ENCODE measurements at regions not wholly inside any gene's neighbourhood (a gene's known extent, or its start where the extent isn't known, plus 50 kb on each side); places are given as distances from the start of the nearest gene placed in this dataset.

DNA sequence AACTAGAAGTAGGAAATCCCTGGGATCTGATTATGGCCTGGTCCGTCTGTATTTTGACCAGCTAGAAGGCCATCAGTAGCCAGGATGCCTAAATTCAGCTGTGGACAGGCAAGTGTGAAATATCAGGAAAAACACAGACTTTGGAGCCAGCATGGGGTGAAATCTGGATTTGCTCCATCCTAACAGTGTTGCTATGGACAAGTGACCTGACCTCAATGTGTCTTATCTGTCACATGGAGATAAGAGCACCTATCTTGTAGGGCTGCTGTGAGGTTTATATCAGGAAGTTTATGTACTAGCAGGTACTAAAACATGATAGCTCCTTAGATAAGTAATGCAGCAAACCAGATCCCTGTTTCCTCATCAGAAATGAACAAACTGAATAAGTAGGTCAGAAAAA, 460.4 kb downstream of the STK39 start:
- H3K27ac ChIP-seq (ENCODE audit: low read length): no peak overlapping the region
- H3F3A ChIP-seq (ENCODE audit: insufficient read depth, low read length, poor library complexity, severe bottlenecking): no peaks in the 10 kb centered on the region
- no peaks in the 10 kb centered on the region for H3K9me3 ChIP-seq (ENCODE audit: low read length)
- no peaks in the 10 kb centered on the region for H3K36me3 ChIP-seq (ENCODE audit: insufficient read depth, low read length)
- H3K79me2 ChIP-seq (replicated peaks; ENCODE audit: insufficient read depth, low read length): no peaks in the 10 kb centered on the region
- H2AFZ ChIP-seq (ENCODE audit: low read depth, low read length): no peak overlapping the region
- no peak for TF ChIP-seq POLR2AphosphoS5 (IDR thresholded peaks at IDR 0.05)
- no peaks in the 10 kb centered on the region for H3K9me2 ChIP-seq (ENCODE audit: insufficient read depth, low read length)
- no peaks in the 10 kb centered on the region for H4K20me1 ChIP-seq (ENCODE audit: insufficient read depth)
- no peak overlapping the region for H3K4me3 ChIP-seq (ENCODE audit: low read length)
- H3K9ac ChIP-seq (ENCODE audit: low read length): no peak overlapping the region
- H3K4me2 ChIP-seq (ENCODE audit: low read length): no peak overlapping the region
- no peaks in the 10 kb centered on the region for H3K27me3 ChIP-seq (ENCODE audit: insufficient read depth, low read depth, low read length)

DNA sequence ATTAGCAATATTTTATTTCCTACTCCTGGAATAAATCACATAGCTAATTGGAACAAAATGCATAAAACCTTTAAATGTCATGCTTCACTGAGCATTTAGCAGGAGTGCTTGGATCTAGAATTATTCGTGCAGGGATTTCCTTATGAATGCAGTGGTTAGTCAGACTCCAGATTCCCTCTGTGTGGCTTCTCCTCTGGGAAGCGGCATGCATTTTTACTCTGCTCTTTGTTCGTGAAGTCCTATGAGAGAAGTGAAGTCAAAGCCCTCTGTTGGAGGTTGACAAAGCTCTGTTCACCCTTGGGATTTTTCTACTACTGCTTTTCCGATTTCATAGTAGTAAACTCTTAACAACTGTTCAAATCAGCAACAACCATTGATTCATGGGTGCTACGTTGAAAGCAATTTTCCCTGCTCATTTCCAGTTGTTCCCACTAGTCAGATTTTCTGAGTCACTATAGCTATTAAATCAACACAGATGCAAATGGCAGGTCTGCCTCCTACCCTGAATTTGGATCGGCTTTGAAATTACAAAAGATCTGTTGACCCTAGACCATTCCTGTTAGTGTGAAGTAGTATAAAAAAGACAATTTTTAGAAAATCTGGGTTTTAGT, 461.7 kb downstream of the STK39 start:
- no peaks in the 10 kb centered on the region for H3K27me3 ChIP-seq (ENCODE audit: insufficient read depth, low read depth, low read length)
- H3F3A ChIP-seq (ENCODE audit: insufficient read depth, low read length, poor library complexity, severe bottlenecking): no peaks in the 10 kb centered on the region
- H3K9ac ChIP-seq (ENCODE audit: low read length): no peak overlapping the region
- H3K27ac ChIP-seq (ENCODE audit: low read length): no peak overlapping the region
- H3K9me3 ChIP-seq (ENCODE audit: low read length): no peaks in the 10 kb centered on the region
- no peak overlapping the region for H3K4me2 ChIP-seq (ENCODE audit: low read length)
- TF ChIP-seq POLR2AphosphoS5 (IDR thresholded peaks at IDR 0.05) (no peak), EP300 (conservative IDR thresholded peaks at IDR 0.05; ENCODE audit: poor library complexity, severe bottlenecking) (no peak), TAF1 (IDR thresholded peaks at IDR 0.05; ENCODE audit: low read depth) (no peak), RAD21 (conservative IDR thresholded peaks at IDR 0.05) (no peak), MXI1 (conservative IDR thresholded peaks at IDR 0.05; ENCODE audit: poor library complexity, severe bottlenecking) (no peak), SMC3 (conservative IDR thresholded peaks at IDR 0.05; ENCODE audit: poor library complexity) (no peak), EZH2 (IDR thresholded peaks at IDR 0.05; ENCODE audit: borderline replicate concordance, insufficient read depth, low read length, poor library complexity, severe bottlenecking) (no peak)
- TF ChIP-seq, protein P1, sequence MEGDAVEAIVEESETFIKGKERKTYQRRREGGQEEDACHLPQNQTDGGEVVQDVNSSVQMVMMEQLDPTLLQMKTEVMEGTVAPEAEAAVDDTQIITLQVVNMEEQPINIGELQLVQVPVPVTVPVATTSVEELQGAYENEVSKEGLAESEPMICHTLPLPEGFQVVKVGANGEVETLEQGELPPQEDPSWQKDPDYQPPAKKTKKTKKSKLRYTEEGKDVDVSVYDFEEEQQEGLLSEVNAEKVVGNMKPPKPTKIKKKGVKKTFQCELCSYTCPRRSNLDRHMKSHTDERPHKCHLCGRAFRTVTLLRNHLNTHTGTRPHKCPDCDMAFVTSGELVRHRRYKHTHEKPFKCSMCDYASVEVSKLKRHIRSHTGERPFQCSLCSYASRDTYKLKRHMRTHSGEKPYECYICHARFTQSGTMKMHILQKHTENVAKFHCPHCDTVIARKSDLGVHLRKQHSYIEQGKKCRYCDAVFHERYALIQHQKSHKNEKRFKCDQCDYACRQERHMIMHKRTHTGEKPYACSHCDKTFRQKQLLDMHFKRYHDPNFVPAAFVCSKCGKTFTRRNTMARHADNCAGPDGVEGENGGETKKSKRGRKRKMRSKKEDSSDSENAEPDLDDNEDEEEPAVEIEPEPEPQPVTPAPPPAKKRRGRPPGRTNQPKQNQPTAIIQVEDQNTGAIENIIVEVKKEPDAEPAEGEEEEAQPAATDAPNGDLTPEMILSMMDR (IDR thresholded peaks at IDR 0.05; ENCODE audit: poor library complexity, severe bottlenecking): no peak
- TF ChIP-seq, protein P2, sequence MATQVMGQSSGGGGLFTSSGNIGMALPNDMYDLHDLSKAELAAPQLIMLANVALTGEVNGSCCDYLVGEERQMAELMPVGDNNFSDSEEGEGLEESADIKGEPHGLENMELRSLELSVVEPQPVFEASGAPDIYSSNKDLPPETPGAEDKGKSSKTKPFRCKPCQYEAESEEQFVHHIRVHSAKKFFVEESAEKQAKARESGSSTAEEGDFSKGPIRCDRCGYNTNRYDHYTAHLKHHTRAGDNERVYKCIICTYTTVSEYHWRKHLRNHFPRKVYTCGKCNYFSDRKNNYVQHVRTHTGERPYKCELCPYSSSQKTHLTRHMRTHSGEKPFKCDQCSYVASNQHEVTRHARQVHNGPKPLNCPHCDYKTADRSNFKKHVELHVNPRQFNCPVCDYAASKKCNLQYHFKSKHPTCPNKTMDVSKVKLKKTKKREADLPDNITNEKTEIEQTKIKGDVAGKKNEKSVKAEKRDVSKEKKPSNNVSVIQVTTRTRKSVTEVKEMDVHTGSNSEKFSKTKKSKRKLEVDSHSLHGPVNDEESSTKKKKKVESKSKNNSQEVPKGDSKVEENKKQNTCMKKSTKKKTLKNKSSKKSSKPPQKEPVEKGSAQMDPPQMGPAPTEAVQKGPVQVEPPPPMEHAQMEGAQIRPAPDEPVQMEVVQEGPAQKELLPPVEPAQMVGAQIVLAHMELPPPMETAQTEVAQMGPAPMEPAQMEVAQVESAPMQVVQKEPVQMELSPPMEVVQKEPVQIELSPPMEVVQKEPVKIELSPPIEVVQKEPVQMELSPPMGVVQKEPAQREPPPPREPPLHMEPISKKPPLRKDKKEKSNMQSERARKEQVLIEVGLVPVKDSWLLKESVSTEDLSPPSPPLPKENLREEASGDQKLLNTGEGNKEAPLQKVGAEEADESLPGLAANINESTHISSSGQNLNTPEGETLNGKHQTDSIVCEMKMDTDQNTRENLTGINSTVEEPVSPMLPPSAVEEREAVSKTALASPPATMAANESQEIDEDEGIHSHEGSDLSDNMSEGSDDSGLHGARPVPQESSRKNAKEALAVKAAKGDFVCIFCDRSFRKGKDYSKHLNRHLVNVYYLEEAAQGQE (IDR thresholded peaks at IDR 0.05; ENCODE audit: borderline replicate concordance): no peak
- no peaks in the 10 kb centered on the region for H3K9me2 ChIP-seq (ENCODE audit: insufficient read depth, low read length)
- H3K4me3 ChIP-seq (ENCODE audit: low read length): no peak overlapping the region
- no peak overlapping the region for H2AFZ ChIP-seq (ENCODE audit: low read depth, low read length)
- no peaks in the 10 kb centered on the region for H3K79me2 ChIP-seq (replicated peaks; ENCODE audit: insufficient read depth, low read length)
- H4K20me1 ChIP-seq (ENCODE audit: insufficient read depth): no peaks in the 10 kb centered on the region
- H3K36me3 ChIP-seq (ENCODE audit: insufficient read depth, low read length): no peaks in the 10 kb centered on the region

DNA sequence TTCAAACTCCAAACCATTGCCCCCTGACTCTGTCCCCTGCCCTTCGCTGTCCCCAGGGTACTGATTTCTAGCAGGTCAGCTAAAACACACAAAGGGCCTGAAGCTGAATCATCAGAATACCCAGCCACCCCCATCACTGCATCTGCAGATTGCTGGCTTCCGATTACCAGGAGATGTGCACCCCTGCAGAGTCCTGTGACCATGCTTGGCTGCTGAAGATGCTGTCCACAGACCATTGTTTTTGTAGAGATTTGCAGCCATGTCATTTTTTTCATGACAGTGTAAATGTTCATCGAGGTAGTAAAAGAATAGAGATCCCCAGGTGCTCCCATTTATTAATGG, 463.3 kb downstream of the STK39 start:
- H3K4me2 ChIP-seq (ENCODE audit: low read length): no peak overlapping the region
- H3K36me3 ChIP-seq (ENCODE audit: insufficient read depth, low read length): no peaks in the 10 kb centered on the region
- no peak overlapping the region for H3K9ac ChIP-seq (ENCODE audit: low read length)
- no peaks in the 10 kb centered on the region for H3K79me2 ChIP-seq (replicated peaks; ENCODE audit: insufficient read depth, low read length)
- no peaks in the 10 kb centered on the region for H3K27me3 ChIP-seq (ENCODE audit: insufficient read depth, low read depth, low read length)
- no peaks in the 10 kb centered on the region for H3K9me3 ChIP-seq (ENCODE audit: low read length)
- no peak for TF ChIP-seq EP300 (conservative IDR thresholded peaks at IDR 0.05; ENCODE audit: poor library complexity, severe bottlenecking)
- TF ChIP-seq, protein P1 (IDR thresholded peaks at IDR 0.05; ENCODE audit: poor library complexity, severe bottlenecking): no peak
- no peak for TF ChIP-seq TAF1 (IDR thresholded peaks at IDR 0.05; ENCODE audit: low read depth)
- no peak for TF ChIP-seq MXI1 (conservative IDR thresholded peaks at IDR 0.05; ENCODE audit: poor library complexity, severe bottlenecking)
- TF ChIP-seq POLR2AphosphoS5 (IDR thresholded peaks at IDR 0.05): no peak
- no peak for TF ChIP-seq RAD21 (conservative IDR thresholded peaks at IDR 0.05)
- TF ChIP-seq, protein P2 (IDR thresholded peaks at IDR 0.05; ENCODE audit: borderline replicate concordance): no peak
- H2AFZ ChIP-seq (ENCODE audit: low read depth, low read length): no peak overlapping the region
- no peak overlapping the region for H3K4me3 ChIP-seq (ENCODE audit: low read length)
- H3F3A ChIP-seq (ENCODE audit: insufficient read depth, low read length, poor library complexity, severe bottlenecking): no peaks in the 10 kb centered on the region
- no peak overlapping the region for H3K27ac ChIP-seq (ENCODE audit: low read length)
- no peaks in the 10 kb centered on the region for H4K20me1 ChIP-seq (ENCODE audit: insufficient read depth)
- no peaks in the 10 kb centered on the region for H3K9me2 ChIP-seq (ENCODE audit: insufficient read depth, low read length)

Measured in neural cell (in vitro differentiated cells).